Neuronal stem cell (in vitro differentiated cells): ENCODE measurements at regions not wholly inside any gene's neighbourhood (a gene's known extent, or its start where the extent isn't known, plus 50 kb on each side); places are given as distances from the start of the nearest gene placed in this dataset.
"Not testable (repeated sequence)": the region's sequence is repeated elsewhere in the genome, so short reads cannot be mapped to it uniquely, and the experiment has no call there.

Experiments used
- DNase-seq: peaks from one replicate; pipeline ENCODE4 v3.0.0-alpha.2; 2013; ENCODE audit warnings: low spot score
- H2AFZ ChIP-seq: one replicate; pipeline ENCODE4 v1.6.1; 2013; ENCODE audit warnings: mild to moderate bottlenecking, low read length, inconsistent platforms
- H2AK5ac ChIP-seq: 2 replicates; pipeline ENCODE4 v1.6.1; 2013; ENCODE audit warnings: low read depth, mild to moderate bottlenecking, inconsistent platforms, low read length, moderate library complexity, mixed read lengths
- H2BK120ac ChIP-seq: 2 replicates; pipeline ENCODE4 v1.6.1; 2013; ENCODE audit warnings: low read depth, mild to moderate bottlenecking, inconsistent platforms, low read length, moderate library complexity, mixed read lengths
- H2BK12ac ChIP-seq: one replicate; pipeline ENCODE4 v1.6.1; 2013; ENCODE audit warnings: low read length, inconsistent platforms
- H2BK15ac ChIP-seq: 2 replicates; pipeline ENCODE4 v1.6.1; 2013; ENCODE audit warnings: mild to moderate bottlenecking, low read length, inconsistent platforms, mixed read lengths
- H2BK5ac ChIP-seq: one replicate; pipeline ENCODE4 v1.6.1; 2013; ENCODE audit warnings: inconsistent platforms, mild to moderate bottlenecking, low read length, moderate library complexity
- H3K14ac ChIP-seq: one replicate; pipeline ENCODE4 v1.6.1; 2013; ENCODE audit warnings: low read length, inconsistent platforms
- H3K18ac ChIP-seq: 2 replicates; pipeline ENCODE4 v1.6.1; 2013; ENCODE audit warnings: low read length, inconsistent platforms
- H3K23ac ChIP-seq: 2 replicates; pipeline ENCODE4 v1.6.1; 2013; ENCODE audit warnings: low read depth, mild to moderate bottlenecking, mixed read lengths, low read length, inconsistent platforms; ENCODE audit not compliant: poor library complexity
- H3K27ac ChIP-seq: replicated peaks from 3 replicates; pipeline ENCODE4 v1.5.1; 2013; ENCODE audit warnings: low read length, inconsistent platforms
- H3K27me3 ChIP-seq, 3 experiments: 2 replicates each; pipeline ENCODE4 v1.6.1; 2013; ENCODE audit warnings: low read length in 3 of 3, mild to moderate bottlenecking in 2 of 3, inconsistent platforms in 1 of 3, low read depth in 1 of 3, mixed read lengths in 1 of 3, moderate library complexity in 1 of 3; ENCODE audit not compliant: control insufficient read depth in 3 of 3, insufficient read depth in 3 of 3
- H3K36me3 ChIP-seq, 2 donors: replicated peaks in 1 of 2; 2 replicates each; pipeline ENCODE4 v1.6.1; 2013; ENCODE audit warnings: low read length in 2 of 2; ENCODE audit not compliant: control insufficient read depth in 2 of 2, insufficient read depth in 2 of 2
- H3K4ac ChIP-seq: 2 replicates; pipeline ENCODE4 v1.6.1; 2013; ENCODE audit warnings: inconsistent platforms, mild to moderate bottlenecking, low read length, moderate library complexity
- H3K4me1 ChIP-seq, 2 donors: 1 replicate in 1 of 2; 2 replicates in 1 of 2; pipeline ENCODE4 v1.6.1; 2013; ENCODE audit warnings: low read length in 2 of 2, low read depth in 1 of 2; ENCODE audit not compliant: control insufficient read depth in 2 of 2, insufficient read depth in 1 of 2
- H3K4me2 ChIP-seq: one replicate; pipeline ENCODE4 v1.6.1; 2013; ENCODE audit warnings: mild to moderate bottlenecking, low read length, inconsistent platforms; ENCODE audit not compliant: insufficient read depth, poor library complexity, severe bottlenecking
- H3K4me3 ChIP-seq, 2 donors: 2 replicates each; pipeline ENCODE4 v1.5.1; 2013; ENCODE audit warnings: low read length in 2 of 2, mild to moderate bottlenecking in 2 of 2, inconsistent platforms in 1 of 2, moderate library complexity in 1 of 2
- H3K79me1 ChIP-seq: one replicate; pipeline ENCODE4 v1.6.1; 2013; ENCODE audit warnings: low read depth, mild to moderate bottlenecking, inconsistent platforms, low read length, moderate library complexity
- H3K9ac ChIP-seq: one replicate; pipeline ENCODE4 v1.6.1; 2013; ENCODE audit warnings: mild to moderate bottlenecking, low read depth, low read length, inconsistent platforms; ENCODE audit not compliant: poor library complexity
- H3K9me3 ChIP-seq, 2 donors: replicated peaks in 1 of 2; 2 replicates each; pipeline versions ENCODE3 to v1.6.1; 2013; ENCODE audit warnings: low read length in 2 of 2, mild to moderate bottlenecking in 2 of 2, inconsistent platforms in 1 of 2, low read depth in 1 of 2, mixed read lengths in 1 of 2, moderate library complexity in 1 of 2; ENCODE audit not compliant: control insufficient read depth in 2 of 2, insufficient read depth in 1 of 2
- H4K8ac ChIP-seq: one replicate; pipeline ENCODE4 v1.6.1; 2013; ENCODE audit warnings: low read depth, mild to moderate bottlenecking, inconsistent platforms, low read length, moderate library complexity
- H4K91ac ChIP-seq: one replicate; pipeline ENCODE4 v1.6.1; 2013; ENCODE audit warnings: low read length, low read depth, mild to moderate bottlenecking, inconsistent platforms; ENCODE audit not compliant: poor library complexity
- WGBS, 2 donors: extraction: QIAGEN DNeasy Blood & Tissue Kit; methylation state at CpG; one replicate each; pipeline ENCODE4 v1.1.7; 2013; ENCODE audit warnings: missing lambda C conversion rate in 2 of 2, mixed read lengths in 1 of 2; ENCODE audit not compliant: insufficient read length in 2 of 2, insufficient replicate concordance in 1 of 2; ENCODE audit errors: extremely low coverage in 2 of 2; 5-methylcytosine and 5-hydroxymethylcytosine counted together

DNA sequence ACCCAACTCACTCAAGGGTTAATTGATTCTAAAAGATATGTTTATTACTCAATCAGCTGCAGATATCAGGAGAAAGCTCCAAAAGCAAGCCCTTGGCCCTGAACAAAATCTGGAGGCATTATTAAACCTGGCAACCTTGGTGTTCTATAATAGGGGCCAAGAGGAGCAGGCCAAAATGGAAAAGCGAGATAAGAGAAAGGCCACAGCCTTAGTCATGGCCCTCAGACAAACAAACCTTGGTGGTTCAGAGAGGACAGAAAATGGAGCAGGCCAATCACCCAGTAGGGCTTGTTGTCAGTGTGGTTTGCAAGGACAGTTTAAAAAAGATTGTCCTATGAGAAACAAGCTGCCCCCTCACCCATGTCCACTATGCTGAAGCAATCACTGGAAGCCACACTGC, 53.4 kb upstream of the ATRNL1 start:
- not testable (repeated sequence) for H3K27ac ChIP-seq, H3K27me3 ChIP-seq, H2BK12ac ChIP-seq, H3K9ac ChIP-seq, DNase-seq, H2BK120ac ChIP-seq, H2BK5ac ChIP-seq, H3K4me2 ChIP-seq, H4K8ac ChIP-seq, H3K18ac ChIP-seq, H4K91ac ChIP-seq, H3K79me1 ChIP-seq, H2AK5ac ChIP-seq, H2BK15ac ChIP-seq, H3K9me3 ChIP-seq, H3K36me3 ChIP-seq, H3K23ac ChIP-seq, H3K4me3 ChIP-seq, H3K4ac ChIP-seq, H3K4me1 ChIP-seq, H2AFZ ChIP-seq, H3K14ac ChIP-seq
- WGBS, 2 donors, result no CpG with 5 or more reads among the region's 1 CpG
